Parathyroid adenoma (tissue), 2 donors: ENCODE measurements at regions not wholly inside any gene's neighbourhood (a gene's known extent, or its start where the extent isn't known, plus 50 kb on each side); places are given as distances from the start of the nearest gene placed in this dataset.

Experiments used
- H2AFZ ChIP-seq: fragments of 300-600 bp; sonication (generic); one replicate; pipeline ENCODE4 v1.7.0; 2017; ENCODE audit warnings: antibody characterized with exemption, mild to moderate bottlenecking
- H3K27ac ChIP-seq: fragments of 300-600 bp; sonication (generic); one replicate; pipeline ENCODE4 v1.7.0; 2017
- H3K27me3 ChIP-seq: fragments of 300-600 bp; sonication (generic); one replicate; pipeline ENCODE4 v1.7.0; 2017; ENCODE audit warnings: low read length; ENCODE audit not compliant: control insufficient read depth, insufficient read depth
- H3K36me3 ChIP-seq: fragments of 300-600 bp; sonication (generic); one replicate; pipeline ENCODE4 v1.7.0; 2017; ENCODE audit warnings: low read length; ENCODE audit not compliant: control insufficient read depth, insufficient read depth
- H3K4me1 ChIP-seq: fragments of 300-600 bp; sonication (generic); one replicate; pipeline ENCODE4 v1.7.0; 2017; ENCODE audit warnings: control low read depth
- H3K4me2 ChIP-seq: fragments of 300-600 bp; sonication (generic); one replicate; pipeline ENCODE4 v1.7.0; 2017; ENCODE audit warnings: low read length
- H3K4me3 ChIP-seq: fragments of 300-600 bp; sonication (generic); one replicate; pipeline ENCODE4 v1.7.0; 2017; ENCODE audit warnings: low read depth, low read length
- H3K79me2 ChIP-seq: fragments of 300-600 bp; sonication (generic); one replicate; pipeline ENCODE4 v1.7.0; 2017; ENCODE audit warnings: control low read depth
- H3K9ac ChIP-seq: fragments of 300-600 bp; sonication (generic); one replicate; pipeline ENCODE4 v1.7.0; 2017; ENCODE audit warnings: mild to moderate bottlenecking
- H3K9me3 ChIP-seq: fragments of 300-600 bp; sonication (generic); one replicate; pipeline ENCODE4 v1.7.0; 2017; ENCODE audit warnings: low read length; ENCODE audit not compliant: control insufficient read depth
- TF ChIP-seq, protein P1 (sequence below): fragments of 300-600 bp; sonication (generic); IDR thresholded peaks from one replicate; pipeline ENCODE4 v1.7.0; 2017; ENCODE audit warnings: antibody characterized with exemption, mild to moderate bottlenecking
- donor health status: primary hyperparathyroidism.

GRCh38 chr12:116435984-116436383 is 123.2 kb upstream of the MAP1LC3B2 start:
- Histone ChIP-seq H3K4me3 (no peak overlapping the region), H3K9me3 (no peaks in the 10 kb centered on the region), H3K79me2 (no peaks in the 10 kb centered on the region), H3K9ac (no peak overlapping the region), H2AFZ (no peak overlapping the region), H3K36me3 (no peaks in the 10 kb centered on the region), H3K27me3 (no peaks in the 10 kb centered on the region), H3K4me2 (no peak overlapping the region), H3K4me1 (peaks cover 9% of the 10 kb centered on the region), H3K27ac (no peak overlapping the region)
- TF ChIP-seq, protein P1, sequence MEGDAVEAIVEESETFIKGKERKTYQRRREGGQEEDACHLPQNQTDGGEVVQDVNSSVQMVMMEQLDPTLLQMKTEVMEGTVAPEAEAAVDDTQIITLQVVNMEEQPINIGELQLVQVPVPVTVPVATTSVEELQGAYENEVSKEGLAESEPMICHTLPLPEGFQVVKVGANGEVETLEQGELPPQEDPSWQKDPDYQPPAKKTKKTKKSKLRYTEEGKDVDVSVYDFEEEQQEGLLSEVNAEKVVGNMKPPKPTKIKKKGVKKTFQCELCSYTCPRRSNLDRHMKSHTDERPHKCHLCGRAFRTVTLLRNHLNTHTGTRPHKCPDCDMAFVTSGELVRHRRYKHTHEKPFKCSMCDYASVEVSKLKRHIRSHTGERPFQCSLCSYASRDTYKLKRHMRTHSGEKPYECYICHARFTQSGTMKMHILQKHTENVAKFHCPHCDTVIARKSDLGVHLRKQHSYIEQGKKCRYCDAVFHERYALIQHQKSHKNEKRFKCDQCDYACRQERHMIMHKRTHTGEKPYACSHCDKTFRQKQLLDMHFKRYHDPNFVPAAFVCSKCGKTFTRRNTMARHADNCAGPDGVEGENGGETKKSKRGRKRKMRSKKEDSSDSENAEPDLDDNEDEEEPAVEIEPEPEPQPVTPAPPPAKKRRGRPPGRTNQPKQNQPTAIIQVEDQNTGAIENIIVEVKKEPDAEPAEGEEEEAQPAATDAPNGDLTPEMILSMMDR: no peak

DNA sequence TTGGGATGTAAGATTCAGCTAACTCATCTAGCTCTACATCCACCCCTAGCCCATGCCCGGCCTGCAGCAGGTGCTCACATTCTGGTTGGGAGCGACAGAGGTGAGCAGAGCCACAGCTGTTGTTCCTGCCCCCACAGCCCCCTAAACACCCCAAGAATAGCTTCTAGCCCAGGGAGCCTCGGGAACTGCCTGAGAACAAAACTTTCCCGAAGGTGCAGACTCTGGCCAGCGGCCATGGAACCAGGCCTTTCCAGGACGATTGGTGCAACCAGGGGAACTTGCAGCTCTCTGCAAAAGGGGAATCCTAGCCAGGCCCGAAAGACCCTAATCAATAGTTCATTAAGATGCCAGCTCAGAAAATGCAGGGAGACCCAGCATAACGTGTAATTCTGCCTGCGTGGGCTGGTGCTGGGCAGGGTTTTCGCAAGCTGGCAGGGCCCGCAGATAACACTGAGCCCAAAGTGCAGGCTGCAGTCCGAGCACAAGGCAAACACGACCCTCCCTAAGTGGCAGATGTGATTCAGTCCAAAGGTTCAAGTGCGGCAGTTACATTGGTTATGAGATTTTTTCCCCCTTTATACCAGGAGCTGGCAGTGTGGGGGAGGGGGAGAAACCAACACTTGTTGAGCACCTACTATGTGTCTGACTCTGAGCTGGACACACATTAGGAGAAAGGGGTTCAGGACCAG is 122.5 kb upstream of the MAP1LC3B2 start:
- Histone ChIP-seq H3K36me3 (no peaks in the 10 kb centered on the region), H3K27me3 (no peaks in the 10 kb centered on the region), H3K9me3 (no peaks in the 10 kb centered on the region), H3K27ac (no peak overlapping the region), H3K79me2 (no peaks in the 10 kb centered on the region), H3K4me2 (no peak overlapping the region), H3K4me1 (peaks cover 9% of the 10 kb centered on the region), H2AFZ (no peak overlapping the region), H3K9ac (no peak overlapping the region), H3K4me3 (no peak overlapping the region)
- TF ChIP-seq, protein P1: no peak

DNA sequence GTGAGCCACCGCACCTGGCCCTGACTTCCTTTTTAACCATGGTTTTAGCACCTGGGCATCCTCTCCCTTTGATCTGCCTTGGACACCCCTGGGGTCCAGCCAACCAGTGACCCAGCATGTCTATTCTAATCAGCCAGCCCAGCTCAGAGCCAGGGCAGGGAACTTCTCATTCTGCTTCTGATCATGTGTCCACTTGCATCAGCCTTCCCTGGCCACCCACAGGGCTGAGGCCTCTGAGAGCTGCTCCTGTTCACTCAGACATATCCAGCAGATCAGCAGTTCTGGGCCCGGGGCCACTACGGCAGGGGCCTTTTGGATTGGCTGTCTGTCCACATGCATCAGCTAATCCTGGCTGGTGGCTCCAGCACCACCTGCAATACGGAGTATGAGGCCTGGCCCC is 117.9 kb upstream of the MAP1LC3B2 start:
- H3K9ac ChIP-seq: no peak overlapping the region
- no peaks in the 10 kb centered on the region for H3K4me1 ChIP-seq
- no peak overlapping the region for H3K27ac ChIP-seq
- no peaks in the 10 kb centered on the region for H3K27me3 ChIP-seq
- no peak overlapping the region for H3K4me3 ChIP-seq
- no peaks in the 10 kb centered on the region for H3K9me3 ChIP-seq
- H2AFZ ChIP-seq: no peak overlapping the region
- H3K36me3 ChIP-seq: no peaks in the 10 kb centered on the region
- TF ChIP-seq, protein P1: no peak
- no peaks in the 10 kb centered on the region for H3K79me2 ChIP-seq
- no peak overlapping the region for H3K4me2 ChIP-seq

DNA sequence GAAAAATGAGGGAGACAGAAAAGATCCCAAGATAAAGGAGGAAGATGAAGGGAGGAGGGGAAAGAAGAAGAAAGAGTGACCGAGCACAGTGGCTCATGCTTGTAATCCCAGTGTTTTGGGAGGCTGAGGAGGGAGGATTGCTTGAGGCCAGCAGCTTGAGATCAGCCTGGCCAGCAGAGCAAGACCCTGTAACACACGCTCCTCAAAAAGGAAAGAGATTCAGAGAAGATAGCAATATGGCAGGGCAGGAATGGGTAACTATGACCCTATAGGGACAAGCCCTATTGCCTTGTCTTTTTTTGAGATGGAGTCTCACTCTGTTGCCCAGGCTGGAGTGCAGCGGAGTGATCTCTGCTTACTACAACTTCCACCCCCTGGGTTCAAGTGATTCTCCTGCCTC is 116.9 kb upstream of the MAP1LC3B2 start:
- Histone ChIP-seq H3K36me3 (no peaks in the 10 kb centered on the region), H3K9ac (no peak overlapping the region), H3K9me3 (no peaks in the 10 kb centered on the region), H2AFZ (no peak overlapping the region), H3K27me3 (no peaks in the 10 kb centered on the region), H3K4me2 (no peak overlapping the region), H3K27ac (no peak overlapping the region), H3K4me1 (no peaks in the 10 kb centered on the region), H3K4me3 (no peak overlapping the region), H3K79me2 (no peaks in the 10 kb centered on the region)
- TF ChIP-seq, protein P1: no peak

- Histone ChIP-seq H3K4me2 (no peak overlapping the region), H3K79me2 (no peaks in the 10 kb centered on the region), H3K9ac (no peak overlapping the region), H3K36me3 (no peaks in the 10 kb centered on the region), H3K27ac (no peak overlapping the region), H3K4me3 (no peak overlapping the region), H3K9me3 (no peaks in the 10 kb centered on the region), H3K27me3 (no peaks in the 10 kb centered on the region), H3K4me1 (no peaks in the 10 kb centered on the region), H2AFZ (no peak overlapping the region)
- TF ChIP-seq, protein P1: no peak
Observed at GRCh38 chr12:116442946-116443345, 116.2 kb upstream of the MAP1LC3B2 start.
